SJCRH30 (cell line): ENCODE measurements at regions not wholly inside any gene's neighbourhood (a gene's known extent, or its start where the extent isn't known, plus 50 kb on each side); places are given as distances from the start of the nearest gene placed in this dataset.
"Not testable (repeated sequence)": the region's sequence is repeated elsewhere in the genome, so short reads cannot be mapped to it uniquely, and the experiment has no call there.

Source experiments
- DNase-seq, 2 experiments: peaks; one replicate each; pipeline ENCODE4 v3.0.0-alpha.2; 2015 to 2020
- H3K27ac ChIP-seq: fragments of 250-450 bp; sonication (Bioruptor Pico); 2 replicates; pipeline ENCODE4 v1.5.1; 2020; ENCODE audit warnings: mild to moderate bottlenecking, moderate library complexity
- H3K27me3 ChIP-seq: fragments of 250-450 bp; sonication (Bioruptor Pico); 2 replicates; pipeline ENCODE4 v1.5.1; 2020; ENCODE audit warnings: mild to moderate bottlenecking, moderate library complexity
- H3K36me3 ChIP-seq: fragments of 250-450 bp; sonication (Bioruptor Pico); 2 replicates; pipeline ENCODE4 v1.5.1; 2020; ENCODE audit warnings: mild to moderate bottlenecking, moderate library complexity
- H3K4me1 ChIP-seq: fragments of 250-450 bp; sonication (Bioruptor Pico); 2 replicates; pipeline ENCODE4 v1.5.1; 2020; ENCODE audit warnings: mild to moderate bottlenecking, moderate library complexity
- H3K4me3 ChIP-seq: fragments of 250-450 bp; sonication (Bioruptor Pico); 2 replicates; pipeline ENCODE4 v1.5.1; 2020; ENCODE audit warnings: mild to moderate bottlenecking, moderate library complexity
- H3K9me3 ChIP-seq: fragments of 250-450 bp; sonication (Bioruptor Pico); replicated peaks from 2 replicates; pipeline ENCODE4 v1.5.1; 2020; ENCODE audit warnings: mild to moderate bottlenecking, moderate library complexity

- Histone ChIP-seq H3K4me1 (no peaks in the 10 kb centered on the region), H3K27me3 (no peaks in the 10 kb centered on the region), H3K36me3 (no peaks in the 10 kb centered on the region), H3K9me3 (no peaks in the 10 kb centered on the region), H3K27ac (no peak overlapping the region), H3K4me3 (no peak overlapping the region)
- DNase-seq: no peak
Observed at GRCh38 chrX:27241981-27242380, 221.2 kb downstream of the PPP4R3C start.

- not testable (repeated sequence) for H3K9me3 ChIP-seq, H3K4me1 ChIP-seq, H3K4me3 ChIP-seq, H3K36me3 ChIP-seq, H3K27ac ChIP-seq, H3K27me3 ChIP-seq, DNase-seq
Observed at GRCh38 chrX:27240042-27240441, 223.1 kb downstream of the PPP4R3C start.

- H3K27me3 ChIP-seq: no peaks in the 10 kb centered on the region
Observed at GRCh38 chrX:27236681-27237080, 226.5 kb downstream of the PPP4R3C start.

GRCh38 chrX:27229721-27230120, 233.4 kb downstream of the PPP4R3C start:
- Histone ChIP-seq H3K4me1 (no peaks in the 10 kb centered on the region), H3K27ac (no peak overlapping the region), H3K4me3 (no peak overlapping the region), H3K27me3 (no peaks in the 10 kb centered on the region), H3K36me3 (no peaks in the 10 kb centered on the region), H3K9me3 (no peaks in the 10 kb centered on the region)
- no peak for DNase-seq

More at GRCh38 chrX:27236681-27237080, 226.5 kb downstream of the PPP4R3C start:
- Histone ChIP-seq H3K4me1 (no peaks in the 10 kb centered on the region), H3K4me3 (no peak overlapping the region), H3K36me3 (no peaks in the 10 kb centered on the region), H3K9me3 (no peaks in the 10 kb centered on the region), H3K27ac (no peak overlapping the region)
- no peak for DNase-seq

- no peaks in the 10 kb centered on the region for H3K9me3 ChIP-seq
- no peak overlapping the region for H3K27ac ChIP-seq
- no peaks in the 10 kb centered on the region for H3K4me1 ChIP-seq
- no peak overlapping the region for H3K4me3 ChIP-seq
- DNase-seq: no peak
- H3K36me3 ChIP-seq: no peaks in the 10 kb centered on the region
- no peaks in the 10 kb centered on the region for H3K27me3 ChIP-seq
Observed at GRCh38 chrX:27222661-27223060, 240.5 kb downstream of the PPP4R3C start.

GRCh38 chrX:27186671-27187070, 276.5 kb downstream of the PPP4R3C start:
- Histone ChIP-seq H3K4me3 (no peak overlapping the region), H3K36me3 (no peaks in the 10 kb centered on the region), H3K9me3 (no peaks in the 10 kb centered on the region), H3K27me3 (no peaks in the 10 kb centered on the region), H3K4me1 (no peaks in the 10 kb centered on the region), H3K27ac (no peak overlapping the region)
- peak; percentile 9 to 68 for DNase-seq

- DNase-seq: peak; percentile 53 to 69
- no peak overlapping the region for H3K4me3 ChIP-seq
- no peaks in the 10 kb centered on the region for H3K36me3 ChIP-seq
- H3K27ac ChIP-seq: no peak overlapping the region
- H3K9me3 ChIP-seq: no peaks in the 10 kb centered on the region
- H3K27me3 ChIP-seq: no peaks in the 10 kb centered on the region
- H3K4me1 ChIP-seq: 0 out of 2 replicates have a peak, but pooled peaks cover 3% of the 10 kb centered on the region
Observed at GRCh38 chrX:27163236-27163635, 299.9 kb downstream of the PPP4R3C start.

- Histone ChIP-seq H3K27me3 (no peaks in the 10 kb centered on the region), H3K4me1 (0 out of 2 replicates have a peak, but pooled peaks cover 3% of the 10 kb centered on the region), H3K9me3 (no peaks in the 10 kb centered on the region), H3K36me3 (no peaks in the 10 kb centered on the region), H3K4me3 (no peak overlapping the region), H3K27ac (no peak overlapping the region)
- DNase-seq: no peak
Observed at GRCh38 chrX:27162496-27162895, 300.6 kb downstream of the PPP4R3C start.

- DNase-seq, H3K9me3 ChIP-seq, H3K36me3 ChIP-seq, H3K27me3 ChIP-seq, H3K4me1 ChIP-seq, H3K27ac ChIP-seq, H3K4me3 ChIP-seq: not testable (repeated sequence)
Observed at GRCh38 chrX:27156921-27157320, 306.2 kb downstream of the PPP4R3C start.

- DNase-seq: no peak
- Histone ChIP-seq H3K4me1 (no peaks in the 10 kb centered on the region), H3K9me3 (no peaks in the 10 kb centered on the region), H3K27me3 (no peaks in the 10 kb centered on the region), H3K4me3 (no peak overlapping the region), H3K36me3 (no peaks in the 10 kb centered on the region), H3K27ac (no peak overlapping the region)
Observed at GRCh38 chrX:27136325-27136724, 326.8 kb downstream of the PPP4R3C start.

GRCh38 chrX:27132862-27133261, 330.3 kb downstream of the PPP4R3C start:
- Histone ChIP-seq H3K36me3 (no peaks in the 10 kb centered on the region), H3K4me3 (no peak overlapping the region), H3K27ac (no peak overlapping the region), H3K4me1 (no peaks in the 10 kb centered on the region), H3K27me3 (no peaks in the 10 kb centered on the region), H3K9me3 (no peaks in the 10 kb centered on the region)
- no peak for DNase-seq

GRCh38 chrX:27087176-27087575, 376.0 kb downstream of the PPP4R3C start:
- DNase-seq: peak; percentile 77 to 84
- H3K4me1 ChIP-seq: peaks cover 11% of the 10 kb centered on the region
- not testable (repeated sequence) for H3K4me3 ChIP-seq, H3K36me3 ChIP-seq, H3K27me3 ChIP-seq, H3K27ac ChIP-seq, H3K9me3 ChIP-seq

- no peaks in the 10 kb centered on the region for H3K27me3 ChIP-seq
- no peaks in the 10 kb centered on the region for H3K9me3 ChIP-seq
- H3K4me1 ChIP-seq: peaks cover 11% of the 10 kb centered on the region
- no peak overlapping the region for H3K4me3 ChIP-seq
- peak in 1 of 2 experiments; percentile 1 for DNase-seq
- H3K36me3 ChIP-seq: no peaks in the 10 kb centered on the region
- no peak overlapping the region for H3K27ac ChIP-seq
Observed at GRCh38 chrX:27086237-27086636, 376.9 kb downstream of the PPP4R3C start.

GRCh38 chrX:27085346-27085745, 377.8 kb downstream of the PPP4R3C start:
- Histone ChIP-seq H3K36me3 (no peaks in the 10 kb centered on the region), H3K9me3 (no peaks in the 10 kb centered on the region), H3K27ac (no peak overlapping the region), H3K4me1 (peaks cover 11% of the 10 kb centered on the region), H3K4me3 (no peak overlapping the region), H3K27me3 (no peaks in the 10 kb centered on the region)
- DNase-seq: no peak

GRCh38 chrX:27078371-27078770, 384.8 kb downstream of the PPP4R3C start:
- DNase-seq: no peak
- no peaks in the 10 kb centered on the region for H3K36me3 ChIP-seq
- no peak overlapping the region for H3K27ac ChIP-seq
- H3K4me3 ChIP-seq: no peak overlapping the region
- no peaks in the 10 kb centered on the region for H3K4me1 ChIP-seq
- no peaks in the 10 kb centered on the region for H3K9me3 ChIP-seq
- no peaks in the 10 kb centered on the region for H3K27me3 ChIP-seq

GRCh38 chrX:27057883-27058282, 405.3 kb downstream of the PPP4R3C start:
- no peak overlapping the region for H3K27ac ChIP-seq
- DNase-seq: no peak
- no peaks in the 10 kb centered on the region for H3K36me3 ChIP-seq
- no peaks in the 10 kb centered on the region for H3K27me3 ChIP-seq
- H3K9me3 ChIP-seq: no peaks in the 10 kb centered on the region
- H3K4me1 ChIP-seq: no peaks in the 10 kb centered on the region
- H3K4me3 ChIP-seq: no peak overlapping the region

- DNase-seq: no peak
Observed at GRCh38 chrX:27039332-27039731, 423.8 kb downstream of the PPP4R3C start.

More at GRCh38 chrX:27039332-27039731, 423.8 kb downstream of the PPP4R3C start:
- Histone ChIP-seq H3K4me1 (no peaks in the 10 kb centered on the region), H3K27ac (no peak overlapping the region), H3K27me3 (no peaks in the 10 kb centered on the region), H3K36me3 (no peaks in the 10 kb centered on the region), H3K4me3 (no peak overlapping the region), H3K9me3 (no peaks in the 10 kb centered on the region)
